GM23338 (cell line): ENCODE measurements at regions not wholly inside any gene's neighbourhood (a gene's known extent, or its start where the extent isn't known, plus 50 kb on each side); places are given as distances from the start of the nearest gene placed in this dataset.

Experiments
- ATAC-seq: fragments of 200-7000 bp; cut with Tn5 transposase; 3 replicates; pipeline ENCODE4 v1.9.1; 2020
- DNase-seq: peaks from one replicate; pipeline ENCODE4 v3.0.0-alpha.2; 2015; ENCODE audit warnings: low spot score
- H2AFZ ChIP-seq: fragments of 200-600 bp; sonication (generic); 2 replicates; pipeline ENCODE4 v1.8.0; 2016; ENCODE audit warnings: antibody characterized with exemption, mild to moderate bottlenecking, moderate library complexity
- H3F3A ChIP-seq: fragments of 200-600 bp; sonication (generic); replicated peaks from 2 replicates; pipeline ENCODE4 v1.8.0; 2017; ENCODE audit warnings: antibody characterized with exemption, mixed run types, low read depth
- H3K27ac ChIP-seq: fragments of 200-600 bp; sonication (generic); 2 replicates; pipeline ENCODE4 v1.6.1; 2016; ENCODE audit warnings: low read depth
- H3K27me3 ChIP-seq: fragments of 200-600 bp; sonication (generic); 2 replicates; pipeline ENCODE4 v1.8.0; 2016; ENCODE audit warnings: mild to moderate bottlenecking, mixed run types, moderate library complexity; ENCODE audit not compliant: insufficient read depth
- H3K36me3 ChIP-seq: fragments of 200-600 bp; sonication (generic); 2 replicates; pipeline ENCODE4 v1.8.0; 2016; ENCODE audit warnings: mild to moderate bottlenecking; ENCODE audit not compliant: insufficient read depth
- H3K4me1 ChIP-seq: fragments of 200-600 bp; sonication (generic); 2 replicates; pipeline ENCODE4 v1.8.0; 2016; ENCODE audit warnings: mild to moderate bottlenecking, moderate library complexity; ENCODE audit not compliant: insufficient read depth
- H3K4me2 ChIP-seq: fragments of 200-600 bp; sonication (generic); 2 replicates; pipeline ENCODE4 v1.7.1; 2017; ENCODE audit warnings: mixed run types
- H3K4me3 ChIP-seq: fragments of 200-600 bp; sonication (generic); 2 replicates; pipeline ENCODE4 v1.6.1; 2016; ENCODE audit warnings: mixed run types
- H3K79me2 ChIP-seq: fragments of 200-600 bp; sonication (generic); replicated peaks from 2 replicates; pipeline ENCODE4 v1.8.0; 2017; ENCODE audit warnings: mild to moderate bottlenecking; ENCODE audit not compliant: insufficient read depth
- H3K9me2 ChIP-seq: fragments of 200-600 bp; sonication (generic); 2 replicates; pipeline ENCODE4 v1.8.0; 2017; ENCODE audit not compliant: insufficient read depth
- H4K20me1 ChIP-seq: fragments of 200-600 bp; sonication (generic); replicated peaks from 2 replicates; pipeline ENCODE4 v1.8.0; 2017; ENCODE audit warnings: mild to moderate bottlenecking; ENCODE audit not compliant: insufficient read depth
- H3K27ac Mint-ChIP-seq: 2 replicates; pipeline ENCODE4 v1.8.0; 2020; ENCODE audit warnings: inconsistent platforms, mild to moderate bottlenecking, moderate library complexity, mixed read lengths
- H3K27me3 Mint-ChIP-seq: 3 replicates; pipeline ENCODE4 v1.8.0; 2022; ENCODE audit warnings: low read depth, mild to moderate bottlenecking, moderate library complexity, mixed read lengths, inconsistent platforms; ENCODE audit not compliant: insufficient read depth, poor library complexity
- H3K36me3 Mint-ChIP-seq: 3 replicates; pipeline ENCODE4 v1.8.0; 2021; ENCODE audit warnings: low read depth, mild to moderate bottlenecking, inconsistent platforms, moderate library complexity, mixed read lengths
- H3K4me1 Mint-ChIP-seq: 3 replicates; pipeline ENCODE4 v1.8.0; 2020; ENCODE audit warnings: mild to moderate bottlenecking, inconsistent platforms, mixed read lengths
- H3K4me3 Mint-ChIP-seq: 3 replicates; pipeline ENCODE4 v1.8.0; 2021; ENCODE audit warnings: moderate library complexity, mild to moderate bottlenecking, inconsistent platforms, mixed read lengths
- H3K9me3 Mint-ChIP-seq: 3 replicates; pipeline ENCODE4 v1.8.0; 2020; ENCODE audit warnings: moderate library complexity, mild to moderate bottlenecking, inconsistent platforms, mixed read lengths
- CREB1 ChIP-seq: fragments of 250-450 bp; sonication (Bioruptor Pico); IDR thresholded peaks from 2 replicates; pipeline ENCODE4 v1.5.0; 2020; ENCODE audit warnings: low read depth, mild to moderate bottlenecking, moderate library complexity
- EZH2 ChIP-seq: fragments of 200-600 bp; sonication (generic); IDR thresholded peaks from one replicate; pipeline ENCODE4 v1.8.0; 2017; ENCODE audit warnings: antibody characterized with exemption, mild to moderate bottlenecking, low read depth; ENCODE audit not compliant: unreplicated experiment
- JUNB ChIP-seq: IDR thresholded peaks from one replicate; pipeline ENCODE4 v1.6.1; 2016; ENCODE audit warnings: antibody characterized with exemption; ENCODE audit not compliant: unreplicated experiment
- NANOG ChIP-seq: IDR thresholded peaks from 2 replicates; pipeline ENCODE4 v1.6.1; 2016; ENCODE audit warnings: antibody characterized with exemption, borderline replicate concordance
- POLR2AphosphoS5 ChIP-seq: IDR thresholded peaks from 2 replicates; pipeline ENCODE4 v1.6.1; 2016; ENCODE audit warnings: antibody characterized with exemption, low read depth
- STAT1 ChIP-seq: IDR thresholded peaks from one replicate; pipeline ENCODE4 v1.6.1; 2016; ENCODE audit warnings: antibody characterized with exemption; ENCODE audit not compliant: unreplicated experiment
- ZNF114 ChIP-seq: fragments of 250-450 bp; sonication (Bioruptor Pico); IDR thresholded peaks from 2 replicates; pipeline ENCODE4 v1.5.0; 2020; ENCODE audit warnings: mild to moderate bottlenecking, moderate library complexity
- ZNF331 ChIP-seq: fragments of 250-450 bp; sonication (Bioruptor Pico); IDR thresholded peaks from 2 replicates; pipeline ENCODE4 v1.5.0; 2020; ENCODE audit warnings: low read depth, mild to moderate bottlenecking, moderate library complexity
- TF ChIP-seq, protein P1 (sequence below): fragments of 250-450 bp; sonication (Bioruptor Pico); IDR thresholded peaks from 2 replicates; pipeline ENCODE4 v1.5.0; 2020; ENCODE audit warnings: mild to moderate bottlenecking, moderate library complexity
- TF ChIP-seq, protein P2 (sequence below): IDR thresholded peaks from 2 replicates; pipeline ENCODE4 v1.6.1; 2016; ENCODE audit warnings: antibody characterized with exemption
- TF ChIP-seq, protein P3 (sequence below): IDR thresholded peaks from one replicate; pipeline ENCODE4 v1.6.1; 2018; ENCODE audit warnings: antibody characterized with exemption; ENCODE audit not compliant: unreplicated experiment

DNA sequence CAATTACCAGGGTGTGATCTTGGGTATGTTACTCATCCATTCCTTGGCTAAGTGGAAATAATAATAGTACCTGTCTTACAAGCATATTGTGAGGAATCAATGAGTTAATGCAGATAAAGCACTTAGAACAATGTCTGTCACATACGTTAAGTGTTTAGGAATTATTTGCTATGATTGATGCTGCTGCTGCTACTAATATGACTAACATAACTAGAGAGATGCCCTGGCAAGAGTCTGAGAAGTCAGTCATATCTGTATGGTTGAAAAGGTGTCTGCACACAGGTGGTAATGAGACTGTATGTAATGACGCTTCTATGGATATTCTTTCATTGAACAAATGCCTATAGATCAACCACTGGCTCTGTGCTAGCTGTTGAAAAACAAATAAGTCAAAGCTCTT, 100.1 kb upstream of the PCGF5 start (continued):
- TF ChIP-seq, protein P1, sequence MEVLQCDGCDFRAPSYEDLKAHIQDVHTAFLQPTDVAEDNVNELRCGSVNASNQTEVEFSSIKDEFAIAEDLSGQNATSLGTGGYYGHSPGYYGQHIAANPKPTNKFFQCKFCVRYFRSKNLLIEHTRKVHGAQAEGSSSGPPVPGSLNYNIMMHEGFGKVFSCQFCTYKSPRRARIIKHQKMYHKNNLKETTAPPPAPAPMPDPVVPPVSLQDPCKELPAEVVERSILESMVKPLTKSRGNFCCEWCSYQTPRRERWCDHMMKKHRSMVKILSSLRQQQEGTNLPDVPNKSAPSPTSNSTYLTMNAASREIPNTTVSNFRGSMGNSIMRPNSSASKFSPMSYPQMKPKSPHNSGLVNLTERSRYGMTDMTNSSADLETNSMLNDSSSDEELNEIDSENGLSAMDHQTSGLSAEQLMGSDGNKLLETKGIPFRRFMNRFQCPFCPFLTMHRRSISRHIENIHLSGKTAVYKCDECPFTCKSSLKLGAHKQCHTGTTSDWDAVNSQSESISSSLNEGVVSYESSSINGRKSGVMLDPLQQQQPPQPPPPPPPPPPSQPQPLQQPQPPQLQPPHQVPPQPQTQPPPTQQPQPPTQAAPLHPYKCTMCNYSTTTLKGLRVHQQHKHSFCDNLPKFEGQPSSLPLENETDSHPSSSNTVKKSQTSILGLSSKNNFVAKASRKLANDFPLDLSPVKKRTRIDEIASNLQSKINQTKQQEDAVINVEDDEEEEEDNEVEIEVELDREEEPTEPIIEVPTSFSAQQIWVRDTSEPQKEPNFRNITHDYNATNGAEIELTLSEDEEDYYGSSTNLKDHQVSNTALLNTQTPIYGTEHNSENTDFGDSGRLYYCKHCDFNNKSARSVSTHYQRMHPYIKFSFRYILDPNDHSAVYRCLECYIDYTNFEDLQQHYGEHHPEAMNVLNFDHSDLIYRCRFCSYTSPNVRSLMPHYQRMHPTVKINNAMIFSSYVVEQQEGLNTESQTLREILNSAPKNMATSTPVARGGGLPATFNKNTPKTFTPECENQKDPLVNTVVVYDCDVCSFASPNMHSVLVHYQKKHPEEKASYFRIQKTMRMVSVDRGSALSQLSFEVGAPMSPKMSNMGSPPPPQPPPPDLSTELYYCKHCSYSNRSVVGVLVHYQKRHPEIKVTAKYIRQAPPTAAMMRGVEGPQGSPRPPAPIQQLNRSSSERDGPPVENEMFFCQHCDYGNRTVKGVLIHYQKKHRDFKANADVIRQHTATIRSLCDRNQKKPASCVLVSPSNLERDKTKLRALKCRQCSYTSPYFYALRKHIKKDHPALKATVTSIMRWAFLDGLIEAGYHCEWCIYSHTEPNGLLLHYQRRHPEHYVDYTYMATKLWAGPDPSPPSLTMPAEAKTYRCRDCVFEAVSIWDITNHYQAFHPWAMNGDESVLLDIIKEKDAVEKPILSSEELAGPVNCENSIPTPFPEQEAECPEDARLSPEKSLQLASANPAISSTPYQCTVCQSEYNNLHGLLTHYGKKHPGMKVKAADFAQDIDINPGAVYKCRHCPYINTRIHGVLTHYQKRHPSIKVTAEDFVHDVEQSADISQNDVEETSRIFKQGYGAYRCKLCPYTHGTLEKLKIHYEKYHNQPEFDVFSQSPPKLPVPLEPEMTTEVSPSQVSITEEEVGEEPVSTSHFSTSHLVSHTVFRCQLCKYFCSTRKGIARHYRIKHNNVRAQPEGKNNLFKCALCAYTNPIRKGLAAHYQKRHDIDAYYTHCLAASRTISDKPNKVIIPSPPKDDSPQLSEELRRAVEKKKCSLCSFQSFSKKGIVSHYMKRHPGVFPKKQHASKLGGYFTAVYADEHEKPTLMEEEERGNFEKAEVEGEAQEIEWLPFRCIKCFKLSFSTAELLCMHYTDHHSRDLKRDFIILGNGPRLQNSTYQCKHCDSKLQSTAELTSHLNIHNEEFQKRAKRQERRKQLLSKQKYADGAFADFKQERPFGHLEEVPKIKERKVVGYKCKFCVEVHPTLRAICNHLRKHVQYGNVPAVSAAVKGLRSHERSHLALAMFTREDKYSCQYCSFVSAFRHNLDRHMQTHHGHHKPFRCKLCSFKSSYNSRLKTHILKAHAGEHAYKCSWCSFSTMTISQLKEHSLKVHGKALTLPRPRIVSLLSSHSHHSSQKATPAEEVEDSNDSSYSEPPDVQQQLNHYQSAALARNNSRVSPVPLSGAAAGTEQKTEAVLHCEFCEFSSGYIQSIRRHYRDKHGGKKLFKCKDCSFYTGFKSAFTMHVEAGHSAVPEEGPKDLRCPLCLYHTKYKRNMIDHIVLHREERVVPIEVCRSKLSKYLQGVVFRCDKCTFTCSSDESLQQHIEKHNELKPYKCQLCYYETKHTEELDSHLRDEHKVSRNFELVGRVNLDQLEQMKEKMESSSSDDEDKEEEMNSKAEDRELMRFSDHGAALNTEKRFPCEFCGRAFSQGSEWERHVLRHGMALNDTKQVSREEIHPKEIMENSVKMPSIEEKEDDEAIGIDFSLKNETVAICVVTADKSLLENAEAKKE: no peak
- no peak for TF ChIP-seq ZNF331 (CRISPR knock-in tag)

DNA sequence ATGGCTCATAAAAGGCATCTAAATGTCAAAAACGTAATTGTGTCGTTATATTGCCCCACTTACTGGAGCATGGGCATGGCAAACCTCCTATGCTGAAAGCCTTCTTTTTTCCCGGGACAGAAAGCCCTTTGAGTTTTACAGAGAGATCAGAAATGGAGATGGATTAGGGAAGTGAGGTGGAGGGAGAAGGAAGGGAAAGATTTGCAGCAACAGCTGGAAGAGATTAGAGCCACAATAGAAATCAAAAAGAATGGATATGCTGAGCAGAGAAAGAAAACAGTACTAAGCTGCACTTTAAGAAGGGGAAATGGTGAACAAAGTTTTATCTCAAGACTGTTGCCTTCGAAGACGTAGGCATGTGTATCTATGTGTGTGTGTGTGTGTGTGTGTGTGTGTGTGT, 97.2 kb upstream of the PCGF5 start:
- Histone ChIP-seq H3K36me3 (no peaks in the 10 kb centered on the region), H3K79me2 (no peaks in the 10 kb centered on the region), H4K20me1 (no peaks in the 10 kb centered on the region), H3K4me3 (no peak overlapping the region), H3K27me3 (no peaks in the 10 kb centered on the region), H3K9me2 (no peaks in the 10 kb centered on the region), H2AFZ (no peak overlapping the region), H3K27ac (no peak overlapping the region), H3K4me2 (no peak overlapping the region), H3K4me1 (no peaks in the 10 kb centered on the region), H3F3A (no peaks in the 10 kb centered on the region)
- H3K4me3 Mint-ChIP-seq: no peak overlapping the region
- DNase-seq (no peak), ATAC-seq (no peak)
- no peaks in the 10 kb centered on the region for H3K36me3 Mint-ChIP-seq
- no peaks in the 10 kb centered on the region for H3K9me3 Mint-ChIP-seq
- no peaks in the 10 kb centered on the region for H3K27me3 Mint-ChIP-seq
- H3K4me1 Mint-ChIP-seq: peaks cover 3% of the 10 kb centered on the region; the same call in 2 of the 3 replicates
- no peak overlapping the region; the same call in 1 of the 2 replicates for H3K27ac Mint-ChIP-seq
- TF ChIP-seq STAT1 (no peak), NANOG (no peak), CREB1 (no peak), ZNF114 (CRISPR knock-in tag) (no peak), JUNB (no peak), EZH2 (no peak), POLR2AphosphoS5 (no peak)
- TF ChIP-seq, protein P2, sequence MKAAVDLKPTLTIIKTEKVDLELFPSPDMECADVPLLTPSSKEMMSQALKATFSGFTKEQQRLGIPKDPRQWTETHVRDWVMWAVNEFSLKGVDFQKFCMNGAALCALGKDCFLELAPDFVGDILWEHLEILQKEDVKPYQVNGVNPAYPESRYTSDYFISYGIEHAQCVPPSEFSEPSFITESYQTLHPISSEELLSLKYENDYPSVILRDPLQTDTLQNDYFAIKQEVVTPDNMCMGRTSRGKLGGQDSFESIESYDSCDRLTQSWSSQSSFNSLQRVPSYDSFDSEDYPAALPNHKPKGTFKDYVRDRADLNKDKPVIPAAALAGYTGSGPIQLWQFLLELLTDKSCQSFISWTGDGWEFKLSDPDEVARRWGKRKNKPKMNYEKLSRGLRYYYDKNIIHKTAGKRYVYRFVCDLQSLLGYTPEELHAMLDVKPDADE: no peak
- TF ChIP-seq, protein P3, sequence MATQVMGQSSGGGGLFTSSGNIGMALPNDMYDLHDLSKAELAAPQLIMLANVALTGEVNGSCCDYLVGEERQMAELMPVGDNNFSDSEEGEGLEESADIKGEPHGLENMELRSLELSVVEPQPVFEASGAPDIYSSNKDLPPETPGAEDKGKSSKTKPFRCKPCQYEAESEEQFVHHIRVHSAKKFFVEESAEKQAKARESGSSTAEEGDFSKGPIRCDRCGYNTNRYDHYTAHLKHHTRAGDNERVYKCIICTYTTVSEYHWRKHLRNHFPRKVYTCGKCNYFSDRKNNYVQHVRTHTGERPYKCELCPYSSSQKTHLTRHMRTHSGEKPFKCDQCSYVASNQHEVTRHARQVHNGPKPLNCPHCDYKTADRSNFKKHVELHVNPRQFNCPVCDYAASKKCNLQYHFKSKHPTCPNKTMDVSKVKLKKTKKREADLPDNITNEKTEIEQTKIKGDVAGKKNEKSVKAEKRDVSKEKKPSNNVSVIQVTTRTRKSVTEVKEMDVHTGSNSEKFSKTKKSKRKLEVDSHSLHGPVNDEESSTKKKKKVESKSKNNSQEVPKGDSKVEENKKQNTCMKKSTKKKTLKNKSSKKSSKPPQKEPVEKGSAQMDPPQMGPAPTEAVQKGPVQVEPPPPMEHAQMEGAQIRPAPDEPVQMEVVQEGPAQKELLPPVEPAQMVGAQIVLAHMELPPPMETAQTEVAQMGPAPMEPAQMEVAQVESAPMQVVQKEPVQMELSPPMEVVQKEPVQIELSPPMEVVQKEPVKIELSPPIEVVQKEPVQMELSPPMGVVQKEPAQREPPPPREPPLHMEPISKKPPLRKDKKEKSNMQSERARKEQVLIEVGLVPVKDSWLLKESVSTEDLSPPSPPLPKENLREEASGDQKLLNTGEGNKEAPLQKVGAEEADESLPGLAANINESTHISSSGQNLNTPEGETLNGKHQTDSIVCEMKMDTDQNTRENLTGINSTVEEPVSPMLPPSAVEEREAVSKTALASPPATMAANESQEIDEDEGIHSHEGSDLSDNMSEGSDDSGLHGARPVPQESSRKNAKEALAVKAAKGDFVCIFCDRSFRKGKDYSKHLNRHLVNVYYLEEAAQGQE: no peak
